Breast epithelium (tissue), 3 donors: ENCODE measurements at regions not wholly inside any gene's neighbourhood (a gene's known extent, or its start where the extent isn't known, plus 50 kb on each side); places are given as distances from the start of the nearest gene placed in this dataset.

Source experiments
- POLR2AphosphoS5 ChIP-seq, 3 donors: sonication (generic); formaldehyde crosslinking; IDR thresholded peaks; one replicate each; pipeline ENCODE4 v1.6.1; 2017; ENCODE audit warnings: antibody characterized with exemption in 3 of 3
- TF ChIP-seq, protein P1 (sequence below), 3 donors: fragments of 450-650 bp; IDR thresholded peaks; one replicate each; pipeline ENCODE4 v1.5.1; 2016 to 2017; ENCODE audit warnings: antibody characterized with exemption in 3 of 3, mild to moderate bottlenecking in 3 of 3, moderate library complexity in 3 of 3

DNA sequence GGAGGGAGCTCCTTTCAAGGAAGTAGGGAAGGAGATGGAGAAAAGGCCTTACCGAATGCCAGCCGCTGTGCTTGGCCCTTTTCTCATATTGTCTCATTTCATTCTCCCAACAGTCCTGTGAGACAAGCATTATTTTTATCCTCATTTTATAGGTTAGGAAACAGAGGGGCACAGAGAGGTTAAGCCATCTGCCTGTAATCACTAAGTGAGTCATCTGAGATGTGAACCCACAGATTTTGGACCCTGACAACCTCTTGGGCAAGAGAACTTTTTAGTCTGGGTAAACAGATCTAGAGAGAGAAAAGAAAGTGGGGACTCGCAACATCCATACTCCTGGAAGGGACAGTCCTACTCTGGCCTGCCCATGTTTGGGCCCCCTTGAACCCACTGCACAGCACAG lies 91.7 kb upstream of the LCLAT1 start:
- TF ChIP-seq, protein P1, sequence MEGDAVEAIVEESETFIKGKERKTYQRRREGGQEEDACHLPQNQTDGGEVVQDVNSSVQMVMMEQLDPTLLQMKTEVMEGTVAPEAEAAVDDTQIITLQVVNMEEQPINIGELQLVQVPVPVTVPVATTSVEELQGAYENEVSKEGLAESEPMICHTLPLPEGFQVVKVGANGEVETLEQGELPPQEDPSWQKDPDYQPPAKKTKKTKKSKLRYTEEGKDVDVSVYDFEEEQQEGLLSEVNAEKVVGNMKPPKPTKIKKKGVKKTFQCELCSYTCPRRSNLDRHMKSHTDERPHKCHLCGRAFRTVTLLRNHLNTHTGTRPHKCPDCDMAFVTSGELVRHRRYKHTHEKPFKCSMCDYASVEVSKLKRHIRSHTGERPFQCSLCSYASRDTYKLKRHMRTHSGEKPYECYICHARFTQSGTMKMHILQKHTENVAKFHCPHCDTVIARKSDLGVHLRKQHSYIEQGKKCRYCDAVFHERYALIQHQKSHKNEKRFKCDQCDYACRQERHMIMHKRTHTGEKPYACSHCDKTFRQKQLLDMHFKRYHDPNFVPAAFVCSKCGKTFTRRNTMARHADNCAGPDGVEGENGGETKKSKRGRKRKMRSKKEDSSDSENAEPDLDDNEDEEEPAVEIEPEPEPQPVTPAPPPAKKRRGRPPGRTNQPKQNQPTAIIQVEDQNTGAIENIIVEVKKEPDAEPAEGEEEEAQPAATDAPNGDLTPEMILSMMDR (IDR thresholded peaks at IDR 0.05), result no peak
- TF ChIP-seq POLR2AphosphoS5 (IDR thresholded peaks at IDR 0.05), result no peak
